ENCODE measurements at regions not wholly inside any gene's neighbourhood (a gene's known extent, or its start where the extent isn't known, plus 50 kb on each side); places are given as distances from the start of the nearest gene placed in this dataset.
A peak's percentile ranks its signal among the peaks of the same experiment; 100 is the strongest.
"Not testable (repeated sequence)": the region's sequence is repeated elsewhere in the genome, so short reads cannot be mapped to it uniquely, and the experiment has no call there.

GRCh38 chr10:43839973-43840372 lies 191.3 kb upstream of the ZNF32 start:
- no peak overlapping the region for H3K4me3 ChIP-seq
- H3K4me1 ChIP-seq = peaks cover 0 to 18% (median 0%) of the 10 kb centered on the region in 3 donors
- H3K27ac ChIP-seq = no peak overlapping the region
- H3K36me3 ChIP-seq = no peaks in the 10 kb centered on the region
- no peak for ATAC-seq
- TF ChIP-seq POLR2A (IDR thresholded peaks at IDR 0.05) (no peak), POLR2AphosphoS5 (IDR thresholded peaks at IDR 0.05) (no peak), CTCF (IDR thresholded peaks at IDR 0.05) (no peak), EP300 (IDR thresholded peaks at IDR 0.05) (no peak)
- peaks cover 4% of the 10 kb centered on the region for H3K27me3 ChIP-seq
- H3K9me3 ChIP-seq = peaks cover 0 to 18% (median 0%) of the 10 kb centered on the region in 3 donors
- WGBS, 2 donors (ENCODE audit: low coverage in 1 of 2) = 59 to 67% methylated on average over 2 of the region's 3 CpGs

- H3K4me3 ChIP-seq, H3K4me1 ChIP-seq, ATAC-seq, H3K27ac ChIP-seq, H3K27me3 ChIP-seq, H3K36me3 ChIP-seq: not testable (repeated sequence)
- 44 to 48% methylated on average over 1 to 2 of the region's 2 CpGs for WGBS, 2 donors (ENCODE audit: low coverage in 1 of 2)
- peaks cover 0 to 27% (median 0%) of the 10 kb centered on the region in 3 donors for H3K9me3 ChIP-seq
These were observed 186.1 kb upstream of the ZNF32 start for GRCh38 chr10:43834751-43835150.

GRCh38 chr10:43827853-43828252 lies 179.2 kb upstream of the ZNF32 start:
- WGBS, 2 donors (ENCODE audit: low coverage in 1 of 2) = 86% methylated on average over 1 of the region's 1 CpG
- H3K4me3 ChIP-seq = no peak overlapping the region
- ATAC-seq = no peak
- TF ChIP-seq EP300 (IDR thresholded peaks at IDR 0.05) (no peak), POLR2A (IDR thresholded peaks at IDR 0.05) (no peak), POLR2AphosphoS5 (IDR thresholded peaks at IDR 0.05) (no peak), CTCF (IDR thresholded peaks at IDR 0.05) (no peak)
- peaks cover 0 to 25% (median 5%) of the 10 kb centered on the region in 3 donors for H3K4me1 ChIP-seq
- peaks cover 0 to 14% (median 0%) of the 10 kb centered on the region in 3 donors for H3K9me3 ChIP-seq
- no peaks in the 10 kb centered on the region for H3K36me3 ChIP-seq
- no peak overlapping the region for H3K27ac ChIP-seq
- H3K27me3 ChIP-seq = no peaks in the 10 kb centered on the region

- Histone ChIP-seq H3K36me3 (no peaks in the 10 kb centered on the region), H3K4me1 (peaks cover 0 to 38% (median 5%) of the 10 kb centered on the region in 3 donors), H3K27me3 (no peaks in the 10 kb centered on the region), H3K4me3 (no peak overlapping the region), H3K27ac (peak overlapping the region in 2 of 4 donors; percentile 50 to 72), H3K9me3 (peaks cover 0 to 14% (median 0%) of the 10 kb centered on the region in 3 donors)
- ATAC-seq = no peak
- 86% methylated on average over 7 of the region's 22 CpGs; no CpG with 5 or more reads in 1 of the 2 donors for WGBS, 2 donors (ENCODE audit: low coverage in 1 of 2)
- no peak for TF ChIP-seq EP300 (IDR thresholded peaks at IDR 0.05)
- no peak for TF ChIP-seq CTCF (IDR thresholded peaks at IDR 0.05)
These were observed 177.3 kb upstream of the ZNF32 start for GRCh38 chr10:43825984-43826383.

GRCh38 chr10:43825421-43825820 lies 176.7 kb upstream of the ZNF32 start:
- no peaks in the 10 kb centered on the region for H3K36me3 ChIP-seq
- peaks cover 0 to 14% (median 0%) of the 10 kb centered on the region in 3 donors for H3K9me3 ChIP-seq
- peak overlapping the region in 3 of 4 donors; percentile 16 to 72 (median 50) for H3K27ac ChIP-seq
- peak; percentile 21 for ATAC-seq
- H3K4me3 ChIP-seq = no peak overlapping the region
- no peaks in the 10 kb centered on the region for H3K27me3 ChIP-seq
- TF ChIP-seq CTCF (IDR thresholded peaks at IDR 0.05) (no peak), POLR2A (IDR thresholded peaks at IDR 0.05) (no peak), EP300 (IDR thresholded peaks at IDR 0.05) (no peak), POLR2AphosphoS5 (IDR thresholded peaks at IDR 0.05) (no peak)
- peaks cover 0 to 43% (median 5%) of the 10 kb centered on the region in 3 donors for H3K4me1 ChIP-seq
- WGBS, 2 donors (ENCODE audit: low coverage in 1 of 2) = no CpG with 5 or more reads among the region's 20 CpGs

Data from gastroesophageal sphincter (tissue), 4 donors.